ENCODE measurements at regions not wholly inside any gene's neighbourhood (a gene's known extent, or its start where the extent isn't known, plus 50 kb on each side); places are given as distances from the start of the nearest gene placed in this dataset.

DNA sequence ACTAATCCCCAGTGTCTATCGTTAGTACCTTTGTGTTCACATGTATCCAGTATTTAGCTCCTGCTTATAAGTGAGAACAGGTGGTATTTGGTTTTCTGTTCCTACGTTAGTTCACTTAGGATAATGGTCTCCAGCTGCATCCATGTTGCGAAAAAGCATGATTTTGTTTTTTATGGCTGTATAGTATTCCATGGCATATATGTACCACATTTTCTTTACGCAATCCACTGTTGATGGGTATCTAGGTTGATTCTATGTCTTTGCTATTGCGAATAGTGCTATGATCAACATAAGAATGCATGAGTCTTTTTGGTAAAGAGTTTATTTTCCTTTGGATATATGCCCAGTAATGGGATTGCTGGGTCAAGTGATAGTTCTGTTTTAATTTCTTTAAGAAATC, 59.1 kb downstream of the CH25H start:
- Histone ChIP-seq H3K36me3 (ENCODE audit: insufficient read depth, low read length) (no peaks in the 10 kb centered on the region), H4K20me1 (ENCODE audit: insufficient read depth, low read length) (no peaks in the 10 kb centered on the region), H3K4me2 (ENCODE audit: low read length) (no peak overlapping the region), H3K27ac (ENCODE audit: low read depth, low read length) (no peak overlapping the region), H3K79me2 (ENCODE audit: insufficient read depth, low read length) (no peaks in the 10 kb centered on the region), H3K9ac (ENCODE audit: low read length) (no peak overlapping the region), H2AFZ (ENCODE audit: low read depth, low read length) (no peak overlapping the region), H3K9me3 (ENCODE audit: insufficient read depth, low read depth, low read length) (no peaks in the 10 kb centered on the region), H3K27me3 (ENCODE audit: insufficient read depth, low read length) (no peaks in the 10 kb centered on the region), H3K4me1 (ENCODE audit: insufficient read depth, low read length) (peaks cover 5% of the 10 kb centered on the region), H3K4me3 (ENCODE audit: insufficient read depth, low read depth, low read length) (no peak overlapping the region)
- no peaks in the 10 kb centered on the region for H3K9me3 Mint-ChIP-seq (ENCODE audit: unreplicated experiment)
- no peak overlapping the region for H3K27ac Mint-ChIP-seq (ENCODE audit: unreplicated experiment)
- TF ChIP-seq, protein P1, sequence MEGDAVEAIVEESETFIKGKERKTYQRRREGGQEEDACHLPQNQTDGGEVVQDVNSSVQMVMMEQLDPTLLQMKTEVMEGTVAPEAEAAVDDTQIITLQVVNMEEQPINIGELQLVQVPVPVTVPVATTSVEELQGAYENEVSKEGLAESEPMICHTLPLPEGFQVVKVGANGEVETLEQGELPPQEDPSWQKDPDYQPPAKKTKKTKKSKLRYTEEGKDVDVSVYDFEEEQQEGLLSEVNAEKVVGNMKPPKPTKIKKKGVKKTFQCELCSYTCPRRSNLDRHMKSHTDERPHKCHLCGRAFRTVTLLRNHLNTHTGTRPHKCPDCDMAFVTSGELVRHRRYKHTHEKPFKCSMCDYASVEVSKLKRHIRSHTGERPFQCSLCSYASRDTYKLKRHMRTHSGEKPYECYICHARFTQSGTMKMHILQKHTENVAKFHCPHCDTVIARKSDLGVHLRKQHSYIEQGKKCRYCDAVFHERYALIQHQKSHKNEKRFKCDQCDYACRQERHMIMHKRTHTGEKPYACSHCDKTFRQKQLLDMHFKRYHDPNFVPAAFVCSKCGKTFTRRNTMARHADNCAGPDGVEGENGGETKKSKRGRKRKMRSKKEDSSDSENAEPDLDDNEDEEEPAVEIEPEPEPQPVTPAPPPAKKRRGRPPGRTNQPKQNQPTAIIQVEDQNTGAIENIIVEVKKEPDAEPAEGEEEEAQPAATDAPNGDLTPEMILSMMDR (IDR thresholded peaks at IDR 0.05; ENCODE audit: insufficient read depth, low read depth, low read length) = no peak
- TF ChIP-seq EZH2 (IDR thresholded peaks at IDR 0.05; ENCODE audit: insufficient read depth, low read length) = no peak
- peaks cover 5% of the 10 kb centered on the region for H3K27me3 Mint-ChIP-seq (ENCODE audit: low read depth, unreplicated experiment)
- H3K4me3 Mint-ChIP-seq (ENCODE audit: unreplicated experiment) = no peak overlapping the region
- DNase-seq (ENCODE audit: low read depth) (no peak), FAIRE-seq (no peak)
- no peaks in the 10 kb centered on the region for H3K36me3 Mint-ChIP-seq (ENCODE audit: low read depth, unreplicated experiment)
- no peaks in the 10 kb centered on the region for H3K4me1 Mint-ChIP-seq (ENCODE audit: low read depth, unreplicated experiment)

DNA sequence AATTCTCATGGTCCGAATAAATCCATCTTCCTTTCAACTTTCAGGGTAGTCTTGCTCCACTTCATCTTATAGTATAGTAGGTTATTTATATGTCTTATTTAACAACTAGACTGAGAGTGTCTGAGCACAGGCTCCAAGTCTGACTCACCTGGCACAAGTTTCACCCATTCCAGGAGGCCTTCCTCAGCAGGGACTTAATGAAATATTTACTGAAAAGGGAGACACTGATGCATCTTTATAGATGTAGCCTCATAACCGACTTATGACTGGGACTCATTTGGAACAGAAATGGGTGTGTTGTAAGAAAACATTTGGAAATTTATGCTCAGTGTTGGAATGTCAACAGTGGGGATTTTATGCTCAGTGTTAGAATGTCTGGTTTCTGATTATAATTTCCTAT, 59.9 kb downstream of the CH25H start:
- no peaks in the 10 kb centered on the region for H3K27me3 ChIP-seq (ENCODE audit: insufficient read depth, low read length)
- H3K9ac ChIP-seq (ENCODE audit: low read length) = no peak overlapping the region
- peaks cover 3% of the 10 kb centered on the region for H3K4me1 ChIP-seq (ENCODE audit: insufficient read depth, low read length)
- no peaks in the 10 kb centered on the region for H4K20me1 ChIP-seq (ENCODE audit: insufficient read depth, low read length)
- no peak overlapping the region for H3K4me3 ChIP-seq (ENCODE audit: insufficient read depth, low read depth, low read length)
- H3K27ac ChIP-seq (ENCODE audit: low read depth, low read length) = no peak overlapping the region
- TF ChIP-seq, protein P1 (IDR thresholded peaks at IDR 0.05; ENCODE audit: insufficient read depth, low read depth, low read length) = no peak
- TF ChIP-seq EZH2 (IDR thresholded peaks at IDR 0.05; ENCODE audit: insufficient read depth, low read length) = no peak
- Mint-ChIP-seq H3K36me3 (ENCODE audit: low read depth, unreplicated experiment) (no peaks in the 10 kb centered on the region), H3K27ac (ENCODE audit: unreplicated experiment) (no peak overlapping the region), H3K27me3 (ENCODE audit: low read depth, unreplicated experiment) (peaks cover 5% of the 10 kb centered on the region), H3K4me3 (ENCODE audit: unreplicated experiment) (no peak overlapping the region), H3K9me3 (ENCODE audit: unreplicated experiment) (no peaks in the 10 kb centered on the region), H3K4me1 (ENCODE audit: low read depth, unreplicated experiment) (no peaks in the 10 kb centered on the region)
- no peak overlapping the region for H2AFZ ChIP-seq (ENCODE audit: low read depth, low read length)
- FAIRE-seq (peak; percentile 45), DNase-seq (ENCODE audit: low read depth) (peak; percentile 92)
- no peak overlapping the region for H3K4me2 ChIP-seq (ENCODE audit: low read length)
- no peaks in the 10 kb centered on the region for H3K36me3 ChIP-seq (ENCODE audit: insufficient read depth, low read length)
- H3K79me2 ChIP-seq (ENCODE audit: insufficient read depth, low read length) = no peaks in the 10 kb centered on the region
- no peaks in the 10 kb centered on the region for H3K9me3 ChIP-seq (ENCODE audit: insufficient read depth, low read depth, low read length)

DNA sequence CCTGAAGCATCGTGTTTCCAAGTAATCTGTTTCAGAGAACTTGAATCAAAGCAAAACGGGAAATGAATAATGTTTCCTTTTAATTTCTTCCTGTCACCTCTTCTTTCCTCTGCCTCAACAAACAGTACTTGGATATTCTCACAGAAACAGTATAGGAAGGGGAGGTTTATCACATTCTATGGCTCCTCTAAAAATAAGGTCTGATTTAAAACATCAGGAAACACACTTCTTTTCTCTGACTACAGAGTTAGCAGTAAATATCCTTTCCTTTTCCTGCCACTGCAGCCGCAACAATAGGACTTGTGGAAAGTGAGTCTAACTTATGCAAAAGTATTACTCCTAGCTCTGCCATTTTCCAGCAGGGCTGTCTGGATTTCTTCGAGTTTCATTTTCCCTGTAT, 62.3 kb downstream of the CH25H start:
- Histone ChIP-seq H3K4me3 (ENCODE audit: insufficient read depth, low read depth, low read length) (no peak overlapping the region), H3K4me1 (ENCODE audit: insufficient read depth, low read length) (no peaks in the 10 kb centered on the region), H3K79me2 (ENCODE audit: insufficient read depth, low read length) (no peaks in the 10 kb centered on the region), H2AFZ (ENCODE audit: low read depth, low read length) (no peak overlapping the region), H4K20me1 (ENCODE audit: insufficient read depth, low read length) (no peaks in the 10 kb centered on the region), H3K4me2 (ENCODE audit: low read length) (no peak overlapping the region), H3K9ac (ENCODE audit: low read length) (no peak overlapping the region), H3K27ac (ENCODE audit: low read depth, low read length) (no peak overlapping the region), H3K27me3 (ENCODE audit: insufficient read depth, low read length) (no peaks in the 10 kb centered on the region), H3K36me3 (ENCODE audit: insufficient read depth, low read length) (no peaks in the 10 kb centered on the region), H3K9me3 (ENCODE audit: insufficient read depth, low read depth, low read length) (no peaks in the 10 kb centered on the region)
- Mint-ChIP-seq H3K4me1 (ENCODE audit: low read depth, unreplicated experiment) (no peaks in the 10 kb centered on the region), H3K4me3 (ENCODE audit: unreplicated experiment) (no peak overlapping the region), H3K9me3 (ENCODE audit: unreplicated experiment) (no peaks in the 10 kb centered on the region), H3K27me3 (ENCODE audit: low read depth, unreplicated experiment) (peaks cover 5% of the 10 kb centered on the region), H3K36me3 (ENCODE audit: low read depth, unreplicated experiment) (no peaks in the 10 kb centered on the region), H3K27ac (ENCODE audit: unreplicated experiment) (no peak overlapping the region)
- FAIRE-seq = no peak
- TF ChIP-seq, protein P1 (IDR thresholded peaks at IDR 0.05; ENCODE audit: insufficient read depth, low read depth, low read length) = no peak
- no peak for TF ChIP-seq EZH2 (IDR thresholded peaks at IDR 0.05; ENCODE audit: insufficient read depth, low read length)
- no peak for DNase-seq (ENCODE audit: low read depth)

Measured in astrocyte (in vitro differentiated cells and primary cell).